GM19463 (cell line): ENCODE measurements at regions not wholly inside any gene's neighbourhood (a gene's known extent, or its start where the extent isn't known, plus 50 kb on each side); places are given as distances from the start of the nearest gene placed in this dataset.
"Not testable (repeated sequence)": the region's sequence is repeated elsewhere in the genome, so short reads cannot be mapped to it uniquely, and the experiment has no call there.

ENCODE experiments used
- ATAC-seq: cut with Tn5 transposase; IDR thresholded peaks from one replicate; pipeline ENCODE4 v1.9.1; 2021; ENCODE audit warnings: mild to moderate bottlenecking, moderate library complexity; ENCODE audit not compliant: unreplicated experiment

- ATAC-seq = no peak
Observed at GRCh38 chr6:19562468-19562867, 274.7 kb upstream of the ID4 start.

- ATAC-seq = no peak
Observed at GRCh38 chr6:19569563-19569962, 267.6 kb upstream of the ID4 start.

GRCh38 chr6:19571176-19571575 is 266.0 kb upstream of the ID4 start:
- no peak for ATAC-seq

- no peak for ATAC-seq
Observed at GRCh38 chr6:19578481-19578880, 258.7 kb upstream of the ID4 start.

GRCh38 chr6:19584207-19584606 is 253.0 kb upstream of the ID4 start:
- not testable (repeated sequence) for ATAC-seq

GRCh38 chr6:19587238-19587942 is 249.8 kb upstream of the ID4 start:
- no peak for ATAC-seq

GRCh38 chr6:19590501-19591131 is 246.6 kb upstream of the ID4 start:
- no peak for ATAC-seq

- no peak for ATAC-seq
Observed at GRCh38 chr6:19597809-19598320, 239.3 kb upstream of the ID4 start.

- ATAC-seq = no peak
Observed at GRCh38 chr6:19599796-19600464, 237.2 kb upstream of the ID4 start.

- ATAC-seq = no peak
Observed at GRCh38 chr6:19602434-19603013, 234.6 kb upstream of the ID4 start.

- ATAC-seq = no peak
Observed at GRCh38 chr6:19603721-19604120, 233.4 kb upstream of the ID4 start.

- no peak for ATAC-seq
Observed at GRCh38 chr6:19605624-19606023, 231.5 kb upstream of the ID4 start.

GRCh38 chr6:19608546-19608945 is 228.6 kb upstream of the ID4 start:
- ATAC-seq = no peak

- ATAC-seq = no peak
Observed at GRCh38 chr6:19609972-19610641, 227.1 kb upstream of the ID4 start.

- not testable (repeated sequence) for ATAC-seq
Observed at GRCh38 chr6:19612672-19613466, 224.3 kb upstream of the ID4 start.

GRCh38 chr6:19613678-19614077 is 223.5 kb upstream of the ID4 start:
- no peak for ATAC-seq

- ATAC-seq = no peak
Observed at GRCh38 chr6:19616022-19616421, 221.1 kb upstream of the ID4 start.

GRCh38 chr6:19632230-19632629 is 204.9 kb upstream of the ID4 start:
- ATAC-seq = no peak

GRCh38 chr6:19632786-19633185 is 204.4 kb upstream of the ID4 start:
- ATAC-seq = no peak

- ATAC-seq = no peak
Observed at GRCh38 chr6:19635728-19636127, 201.4 kb upstream of the ID4 start.
